Gastrocnemius medialis (tissue), 4 donors: ENCODE measurements at regions not wholly inside any gene's neighbourhood (a gene's known extent, or its start where the extent isn't known, plus 50 kb on each side); places are given as distances from the start of the nearest gene placed in this dataset.
"Not testable (repeated sequence)": the region's sequence is repeated elsewhere in the genome, so short reads cannot be mapped to it uniquely, and the experiment has no call there.

Experiments
- POLR2A ChIP-seq, 2 donors: fragments of 450-650 bp; IDR thresholded peaks; one replicate each; pipeline ENCODE4 v1.6.1; 2017; ENCODE audit warnings: antibody characterized with exemption in 2 of 2, mild to moderate bottlenecking in 2 of 2, moderate library complexity in 2 of 2
- TF ChIP-seq, protein P1 (sequence below), 5 experiments: fragments of 450-650 bp in 3 of 5; fragments of 200-600 bp in 2 of 5; sonication (generic) in 2 of 5; IDR thresholded peaks in 4 of 5; conservative IDR thresholded peaks in 1 of 5; 1 replicate in 4 of 5; 2 replicates in 1 of 5; pipeline ENCODE4 v1.5.1; 2016 to 2019; ENCODE audit warnings: antibody characterized with exemption in 5 of 5, mild to moderate bottlenecking in 3 of 5, moderate library complexity in 3 of 5

DNA sequence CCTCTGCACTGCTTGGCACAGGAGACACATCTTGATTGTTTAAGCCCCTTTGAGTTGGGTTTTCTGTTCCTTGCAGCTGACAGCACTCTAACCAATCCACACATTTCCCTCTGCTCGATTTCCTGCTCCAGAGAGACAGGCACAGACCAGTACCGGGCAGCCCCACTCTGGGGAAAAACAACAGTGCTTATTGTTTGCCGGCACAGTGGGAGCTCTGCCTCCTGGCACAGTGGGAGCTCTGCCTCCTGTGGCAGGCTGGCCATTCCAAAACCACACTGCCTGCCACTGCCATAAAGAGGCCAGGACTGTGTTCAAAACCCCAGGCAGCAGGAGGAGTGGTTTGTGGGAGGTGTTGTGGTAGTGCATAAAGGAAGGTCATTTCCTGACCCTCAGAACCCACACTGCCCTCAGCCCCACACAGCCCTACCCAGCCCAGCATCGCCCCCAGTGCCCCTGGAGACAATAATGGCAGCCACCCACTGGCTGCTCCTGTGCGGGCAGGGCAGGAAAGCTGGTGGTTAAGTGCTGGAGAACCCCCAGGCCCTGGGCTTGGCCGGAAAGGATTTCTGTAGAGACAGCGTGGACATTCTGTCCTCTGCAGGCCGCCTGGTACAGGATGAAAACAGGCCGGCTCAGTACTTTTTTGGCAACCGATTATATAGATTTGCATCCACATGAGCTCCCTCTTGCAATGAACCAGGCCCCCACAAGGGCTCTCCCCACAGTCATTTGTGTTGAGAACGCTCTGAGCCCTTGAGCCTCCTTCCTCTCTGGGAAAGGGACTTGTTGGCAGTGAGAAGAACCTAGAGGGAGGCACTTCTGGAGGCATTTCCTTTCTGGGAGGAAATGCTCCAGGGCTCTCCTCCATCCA is 182.8 kb downstream of the TRIM43 start:
- TF ChIP-seq, protein P1, sequence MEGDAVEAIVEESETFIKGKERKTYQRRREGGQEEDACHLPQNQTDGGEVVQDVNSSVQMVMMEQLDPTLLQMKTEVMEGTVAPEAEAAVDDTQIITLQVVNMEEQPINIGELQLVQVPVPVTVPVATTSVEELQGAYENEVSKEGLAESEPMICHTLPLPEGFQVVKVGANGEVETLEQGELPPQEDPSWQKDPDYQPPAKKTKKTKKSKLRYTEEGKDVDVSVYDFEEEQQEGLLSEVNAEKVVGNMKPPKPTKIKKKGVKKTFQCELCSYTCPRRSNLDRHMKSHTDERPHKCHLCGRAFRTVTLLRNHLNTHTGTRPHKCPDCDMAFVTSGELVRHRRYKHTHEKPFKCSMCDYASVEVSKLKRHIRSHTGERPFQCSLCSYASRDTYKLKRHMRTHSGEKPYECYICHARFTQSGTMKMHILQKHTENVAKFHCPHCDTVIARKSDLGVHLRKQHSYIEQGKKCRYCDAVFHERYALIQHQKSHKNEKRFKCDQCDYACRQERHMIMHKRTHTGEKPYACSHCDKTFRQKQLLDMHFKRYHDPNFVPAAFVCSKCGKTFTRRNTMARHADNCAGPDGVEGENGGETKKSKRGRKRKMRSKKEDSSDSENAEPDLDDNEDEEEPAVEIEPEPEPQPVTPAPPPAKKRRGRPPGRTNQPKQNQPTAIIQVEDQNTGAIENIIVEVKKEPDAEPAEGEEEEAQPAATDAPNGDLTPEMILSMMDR (IDR thresholded peaks at IDR 0.05 in 4 of 5, conservative IDR thresholded peaks at IDR 0.05 in 1 of 5): not testable (repeated sequence)
- TF ChIP-seq POLR2A (IDR thresholded peaks at IDR 0.05): not testable (repeated sequence)
